BJ (cell line): ENCODE measurements at regions not wholly inside any gene's neighbourhood (a gene's known extent, or its start where the extent isn't known, plus 50 kb on each side); places are given as distances from the start of the nearest gene placed in this dataset.

Source experiments
- CTCF ChIA-PET: fragments of 350-600 bp; formaldehyde crosslinking; extraction: SDS; loops from one replicate; lab custom pipeline; 2021; ENCODE audit warnings: antibody characterized with exemption, inconsistent platforms; lab: Yijun Ruan, JAX
- POLR2A ChIA-PET: fragments of 300-600 bp; sonication (Branson Sonifier 250); formaldehyde crosslinking; extraction: SDS; loops from one replicate; lab custom pipeline; 2021; ENCODE audit warnings: antibody characterized with exemption; lab: Charles Lee
- DNase-seq: peaks from one replicate; pipeline ENCODE4 v3.0.0-alpha.2; 2011; ENCODE audit warnings: low read depth
- H3K27me3 ChIP-seq: 2 replicates; pipeline ENCODE4 v1.6.0; 2011; ENCODE audit warnings: low read length; ENCODE audit not compliant: control insufficient read depth, insufficient read depth
- H3K36me3 ChIP-seq: 2 replicates; pipeline ENCODE4 v1.5.1; 2011; ENCODE audit warnings: low read length; ENCODE audit not compliant: control insufficient read depth, insufficient read depth
- H3K4me3 ChIP-seq: 2 replicates; pipeline ENCODE4 v1.5.1; 2011; ENCODE audit warnings: low read depth, mild to moderate bottlenecking, control low read depth, low read length
- CTCF ChIP-seq: IDR thresholded peaks from 2 replicates; pipeline ENCODE4 v1.5.1; 2011; ENCODE audit warnings: low read depth, mild to moderate bottlenecking, control low read depth, inconsistent platforms, low read length, moderate library complexity; ENCODE audit not compliant: insufficient read depth

- no peak for TF ChIP-seq CTCF
- CTCF ChIA-PET: no interaction called here
- POLR2A ChIA-PET: no interaction called here
Measured at GRCh38 chr18:61619783-61620182, 273.0 kb downstream of the RNF152 start.

GRCh38 chr18:61618816-61619215, 274.0 kb downstream of the RNF152 start:
- no peak for TF ChIP-seq CTCF
- ChIA-PET POLR2A (no interaction called here), CTCF (interaction anchor here (1.0 to 1.2 kb wide), 2 partner anchors 10 to 13 kb away, joined by 3 to 6 read pairs; no protein-coding TSS in a partner anchor)
- Histone ChIP-seq H3K27me3 (no peaks in the 10 kb centered on the region), H3K36me3 (no peaks in the 10 kb centered on the region), H3K4me3 (no peak overlapping the region)
- no peak for DNase-seq

More at GRCh38 chr18:61619783-61620182, 273.0 kb downstream of the RNF152 start:
- H3K36me3 ChIP-seq: no peaks in the 10 kb centered on the region
- no peak overlapping the region for H3K4me3 ChIP-seq
- DNase-seq: no peak
- H3K27me3 ChIP-seq: no peaks in the 10 kb centered on the region

GRCh38 chr18:61616111-61616610, 276.6 kb downstream of the RNF152 start:
- no peak for TF ChIP-seq CTCF
- ChIA-PET POLR2A (no interaction called here), CTCF (no interaction called here)
- no peak for DNase-seq
- no peaks in the 10 kb centered on the region for H3K27me3 ChIP-seq
- H3K4me3 ChIP-seq: no peak overlapping the region
- no peaks in the 10 kb centered on the region for H3K36me3 ChIP-seq

GRCh38 chr18:61612517-61612916, 279.3 kb downstream of the CDH20 start:
- Histone ChIP-seq H3K36me3 (no peaks in the 10 kb centered on the region), H3K4me3 (no peak overlapping the region), H3K27me3 (no peaks in the 10 kb centered on the region)
- no peak for DNase-seq
- ChIA-PET POLR2A (no interaction called here), CTCF (interaction anchor here (1.8 to 1.9 kb wide), 2 partner anchors 24 to 31 kb away, joined by 8 read pairs; no protein-coding TSS in a partner anchor)
- TF ChIP-seq CTCF: peak; percentile 27; the same call in 1 of the 2 replicates

- Histone ChIP-seq H3K27me3 (no peaks in the 10 kb centered on the region), H3K4me3 (no peak overlapping the region), H3K36me3 (no peaks in the 10 kb centered on the region)
- no peak for DNase-seq
- no peak for TF ChIP-seq CTCF
- CTCF ChIA-PET: interaction anchor here (1.1 to 3.1 kb wide), 4 partner anchors 9 to 27 kb away, joined by 3 to 11 read pairs (median 4); no protein-coding TSS in a partner anchor
- POLR2A ChIA-PET: no interaction called here
Measured at GRCh38 chr18:61609131-61609530, 275.9 kb downstream of the CDH20 start.
